ENCODE measurements at regions not wholly inside any gene's neighbourhood (a gene's known extent, or its start where the extent isn't known, plus 50 kb on each side); places are given as distances from the start of the nearest gene placed in this dataset.

DNA sequence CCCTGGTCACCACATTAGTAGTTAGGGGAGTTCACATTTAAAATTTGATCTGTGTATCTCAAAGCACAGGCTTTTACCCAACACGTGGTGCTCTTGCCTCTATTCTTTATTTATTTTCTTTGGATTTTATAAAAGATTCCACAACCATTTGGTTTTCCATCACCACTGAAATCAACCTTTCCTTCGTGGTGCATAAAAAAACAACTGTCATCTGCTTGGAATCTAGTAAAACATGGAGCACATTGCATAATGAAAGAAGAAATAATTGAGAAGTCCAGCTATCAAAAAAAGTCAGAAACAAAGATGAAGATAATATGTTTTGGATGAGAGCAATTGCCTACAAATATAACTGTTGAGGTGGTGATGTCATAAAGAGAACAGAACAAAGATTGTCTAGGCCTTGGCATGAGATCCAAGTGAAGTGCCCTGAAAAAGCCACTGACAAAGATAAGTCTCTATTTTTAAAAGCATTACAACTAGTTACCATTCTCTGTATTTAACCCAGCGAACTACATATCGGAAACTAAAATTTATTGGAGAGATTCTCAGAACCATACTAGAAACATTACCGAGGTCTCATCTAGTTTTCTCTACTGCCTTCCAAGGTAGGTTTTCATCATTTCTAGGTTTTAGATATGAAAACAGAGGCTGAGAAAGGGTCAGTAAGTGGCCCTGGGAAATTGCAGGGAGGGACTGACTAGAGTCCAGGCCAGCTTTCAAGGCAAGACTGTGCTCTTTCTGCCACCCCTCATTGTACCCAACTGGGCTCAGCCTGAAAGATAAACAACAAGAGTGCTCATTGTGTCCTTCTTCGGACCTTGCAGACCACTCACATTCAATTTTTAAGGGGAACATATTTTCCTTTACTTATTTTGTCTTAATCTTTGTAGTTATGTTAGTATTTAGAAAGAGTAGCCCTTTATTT, 127.3 kb downstream of the MAD2L1 start:
- Histone ChIP-seq H3K9ac (ENCODE audit: insufficient read depth in 1 of 2, low read depth in 2 of 2, low read length in 2 of 2) (no peak overlapping the region), H3K27ac (ENCODE audit: extremely low read depth, low read depth, low read length) (no peak overlapping the region), H3K4me3 (no peak overlapping the region), H4K20me1 (replicated peaks; ENCODE audit: control insufficient read depth, insufficient read depth, low read length) (no peaks in the 10 kb centered on the region), H3K79me2 (ENCODE audit: control insufficient read depth, insufficient read depth, low read length) (no peaks in the 10 kb centered on the region), H2AFZ (ENCODE audit: low read depth, low read length) (no peak overlapping the region), H3K9me3 (replicated peaks; ENCODE audit: control insufficient read depth, insufficient read depth, low read depth, low read length) (no peaks in the 10 kb centered on the region), H3K9me1 (ENCODE audit: control insufficient read depth, insufficient read depth, low read length) (no peaks in the 10 kb centered on the region), H3K4me1 (replicated peaks in 1 of 2; ENCODE audit: control insufficient read depth in 2 of 2, insufficient read depth in 2 of 2, low read length in 2 of 2) (no peaks in the 10 kb centered on the region), H3K27me3 (ENCODE audit: control insufficient read depth in 2 of 2, insufficient read depth in 2 of 2, low read length in 2 of 2) (no peaks in the 10 kb centered on the region), H3K36me3 (ENCODE audit: control insufficient read depth, insufficient read depth, low read length) (no peaks in the 10 kb centered on the region), H3K4me2 (ENCODE audit: insufficient read depth, low read length) (no peak overlapping the region)
- in situ Hi-C loops (cut with MboI): no loop called here
- ATAC-seq (no peak), DNase-seq (ENCODE audit: extremely low read depth in 1 of 4, low spot score in 3 of 4) (no peak), FAIRE-seq (no peak)
- CTCF ChIA-PET (ENCODE audit: low intra/inter-chr PET ratio): no interaction called here
- TF ChIP-seq, protein P1, sequence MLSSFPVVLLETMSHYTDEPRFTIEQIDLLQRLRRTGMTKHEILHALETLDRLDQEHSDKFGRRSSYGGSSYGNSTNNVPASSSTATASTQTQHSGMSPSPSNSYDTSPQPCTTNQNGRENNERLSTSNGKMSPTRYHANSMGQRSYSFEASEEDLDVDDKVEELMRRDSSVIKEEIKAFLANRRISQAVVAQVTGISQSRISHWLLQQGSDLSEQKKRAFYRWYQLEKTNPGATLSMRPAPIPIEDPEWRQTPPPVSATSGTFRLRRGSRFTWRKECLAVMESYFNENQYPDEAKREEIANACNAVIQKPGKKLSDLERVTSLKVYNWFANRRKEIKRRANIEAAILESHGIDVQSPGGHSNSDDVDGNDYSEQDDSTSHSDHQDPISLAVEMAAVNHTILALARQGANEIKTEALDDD (IDR thresholded peaks at IDR 0.05): no peak
- TF ChIP-seq U2AF1 (optimal IDR thresholded peaks at IDR 0.05; ENCODE audit: low read depth, low read length) (no peak), ZC3H11A (IDR thresholded peaks at IDR 0.05; ENCODE audit: low read depth, low read length) (no peak)
- no TSS peak for BruUV-seq (replicated peaks)
- intact Hi-C loops (cut with micrococcal nuclease): no loop called here
- 0% methylated on average over 6 of the region's 6 CpGs for WGBS (ENCODE audit: insufficient coverage, low coverage, missing lambda C conversion rate)
- POLR2A ChIA-PET: no interaction called here

- Histone ChIP-seq H3K27me3 (ENCODE audit: control insufficient read depth in 2 of 2, insufficient read depth in 2 of 2, low read length in 2 of 2) (no peaks in the 10 kb centered on the region), H3K9me3 (replicated peaks; ENCODE audit: control insufficient read depth, insufficient read depth, low read depth, low read length) (no peaks in the 10 kb centered on the region), H3K4me1 (replicated peaks in 1 of 2; ENCODE audit: control insufficient read depth in 2 of 2, insufficient read depth in 2 of 2, low read length in 2 of 2) (no peaks in the 10 kb centered on the region), H3K4me3 (no peak overlapping the region), H3K9ac (ENCODE audit: insufficient read depth in 1 of 2, low read depth in 2 of 2, low read length in 2 of 2) (no peak overlapping the region), H2AFZ (ENCODE audit: low read depth, low read length) (no peak overlapping the region), H4K20me1 (replicated peaks; ENCODE audit: control insufficient read depth, insufficient read depth, low read length) (no peaks in the 10 kb centered on the region), H3K79me2 (ENCODE audit: control insufficient read depth, insufficient read depth, low read length) (no peaks in the 10 kb centered on the region), H3K4me2 (ENCODE audit: insufficient read depth, low read length) (no peak overlapping the region), H3K9me1 (ENCODE audit: control insufficient read depth, insufficient read depth, low read length) (no peaks in the 10 kb centered on the region), H3K36me3 (ENCODE audit: control insufficient read depth, insufficient read depth, low read length) (no peaks in the 10 kb centered on the region), H3K27ac (ENCODE audit: extremely low read depth, low read depth, low read length) (no peak overlapping the region)
- in situ Hi-C loops (cut with MboI): no loop called here
- DNase-seq (ENCODE audit: extremely low read depth in 1 of 4, low spot score in 3 of 4) (no peak), ATAC-seq (no peak), FAIRE-seq (no peak)
- CTCF ChIA-PET (ENCODE audit: low intra/inter-chr PET ratio): no interaction called here
- BruUV-seq (replicated peaks): no TSS peak
- intact Hi-C loops (cut with micrococcal nuclease): no loop called here
- POLR2A ChIA-PET: no interaction called here
- no peak for TF ChIP-seq CLOCK (CRISPR knock-in tag; IDR thresholded peaks at IDR 0.05; ENCODE audit: borderline replicate concordance)
- no peak for TF ChIP-seq ZNF224 (CRISPR knock-in tag; IDR thresholded peaks at IDR 0.05)
- TF ChIP-seq SRSF7 (optimal IDR thresholded peaks at IDR 0.05; ENCODE audit: low read depth, low read length): no peak
- no peak for TF ChIP-seq PRMT5 (CRISPR knock-in tag; IDR thresholded peaks at IDR 0.05)
- TF ChIP-seq CBX8 (IDR thresholded peaks at IDR 0.05; ENCODE audit: borderline replicate concordance, extremely low read depth, low read depth, low read length, poor library complexity, severe bottlenecking): no peak
These were observed 128.9 kb downstream of the MAD2L1 start for GRCh38 chr4:119937746-119938145.

Data from K562 (cell line).